OCI-LY1 (cell line): ENCODE measurements at regions not wholly inside any gene's neighbourhood (a gene's known extent, or its start where the extent isn't known, plus 50 kb on each side); places are given as distances from the start of the nearest gene placed in this dataset.

Source experiments
- H2AFZ ChIP-seq: fragments of 200-600 bp; sonication (generic), shearing (Covaris generic); 2 replicates; pipeline ENCODE4 v1.6.0; 2014; ENCODE audit warnings: antibody characterized with exemption, mild to moderate bottlenecking, low read length
- H3F3A ChIP-seq: fragments of 200-600 bp; sonication (generic), shearing (Covaris generic); 2 replicates; pipeline ENCODE4 v1.6.0; 2014; ENCODE audit warnings: mild to moderate bottlenecking, antibody characterized with exemption, low read length, moderate library complexity; ENCODE audit not compliant: insufficient read depth
- H3K27ac ChIP-seq: fragments of 200-600 bp; sonication (generic); 2 replicates; pipeline ENCODE4 v1.5.1; 2014; ENCODE audit warnings: low read length, mixed run types, mild to moderate bottlenecking, low read depth; ENCODE audit not compliant: poor library complexity, severe bottlenecking
- H3K27me3 ChIP-seq: fragments of 200-600 bp; sonication (generic); 2 replicates; pipeline ENCODE4 v1.6.0; 2014; ENCODE audit warnings: antibody characterized with exemption, mild to moderate bottlenecking, low read length, moderate library complexity; ENCODE audit not compliant: insufficient read depth
- H3K36me3 ChIP-seq: fragments of 200-600 bp; sonication (generic); 2 replicates; pipeline ENCODE4 v1.6.1; 2014; ENCODE audit warnings: mild to moderate bottlenecking, antibody characterized with exemption, low read length, moderate library complexity, mixed read lengths; ENCODE audit not compliant: insufficient read depth
- H3K4me1 ChIP-seq: fragments of 200-600 bp; sonication (generic); 2 replicates; pipeline ENCODE4 v1.5.1; 2014; ENCODE audit warnings: mild to moderate bottlenecking, low read length, moderate library complexity; ENCODE audit not compliant: insufficient read depth, severe bottlenecking
- H3K4me2 ChIP-seq: fragments of 200-600 bp; sonication (generic), shearing (Covaris generic); 2 replicates; pipeline ENCODE4 v1.6.1; 2014; ENCODE audit warnings: low read length
- H3K4me3 ChIP-seq: fragments of 200-600 bp; sonication (generic); 2 replicates; pipeline ENCODE4 v1.5.1; 2014; ENCODE audit warnings: low read length, low read depth, mild to moderate bottlenecking, mixed read lengths; ENCODE audit not compliant: poor library complexity, severe bottlenecking
- H3K79me2 ChIP-seq: fragments of 200-600 bp; shearing (Covaris generic); 2 replicates; pipeline ENCODE4 v1.6.1; 2016; ENCODE audit warnings: mixed run types, low read length, mixed read lengths; ENCODE audit not compliant: insufficient read depth
- H3K9ac ChIP-seq: fragments of 200-600 bp; sonication (generic), shearing (Covaris generic); 2 replicates; pipeline ENCODE4 v1.6.1; 2014; ENCODE audit warnings: mild to moderate bottlenecking, low read length, mixed read lengths
- H3K9me2 ChIP-seq: fragments of 200-600 bp; sonication (generic), shearing (Covaris generic); 2 replicates; pipeline ENCODE4 v1.6.1; 2014; ENCODE audit warnings: low read depth, mild to moderate bottlenecking, low read length, mixed read lengths
- H3K9me3 ChIP-seq: fragments of 200-600 bp; shearing (Covaris generic); 2 replicates; pipeline ENCODE4 v1.6.1; 2014; ENCODE audit warnings: low read length, mixed read lengths
- H4K20me1 ChIP-seq: fragments of 200-600 bp; sonication (generic), shearing (Covaris generic); 2 replicates; pipeline ENCODE4 v1.6.0; 2016; ENCODE audit warnings: mild to moderate bottlenecking, low read length; ENCODE audit not compliant: insufficient read depth
- CTCF ChIP-seq: fragments of 200-600 bp; sonication (generic), shearing (Covaris generic); IDR thresholded peaks from 2 replicates; pipeline ENCODE4 v1.5.1; 2017; ENCODE audit warnings: mild to moderate bottlenecking, antibody characterized with exemption, low read length, moderate library complexity, mixed read lengths
- EZH2 ChIP-seq: fragments of 200-600 bp; sonication (generic), shearing (Covaris generic); IDR thresholded peaks from 2 replicates; pipeline ENCODE4 v1.8.0; 2017; ENCODE audit warnings: borderline replicate concordance, mixed run types, mild to moderate bottlenecking, antibody characterized with exemption, low read length, moderate library complexity, mixed read lengths

DNA sequence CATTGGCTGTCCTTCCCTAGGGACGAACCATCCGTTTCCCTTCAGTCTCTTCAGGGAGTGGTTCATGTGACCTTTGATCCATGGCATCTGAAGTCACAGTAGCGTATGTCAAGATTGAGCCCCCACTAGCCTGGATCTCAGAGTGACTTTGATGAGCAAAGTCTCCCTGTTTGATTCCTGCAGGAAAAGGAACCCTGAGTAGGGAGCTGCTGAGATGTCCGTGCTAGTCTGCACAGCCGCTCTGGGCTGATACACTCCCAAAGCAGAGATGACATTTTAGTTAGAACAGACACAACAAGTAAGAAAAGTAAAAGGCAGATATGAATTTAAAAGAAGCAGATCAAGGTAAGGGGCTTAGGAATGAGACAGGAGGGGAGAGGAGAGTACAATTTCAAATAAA is 899.4 kb downstream of the C6orf118 start:
- TF ChIP-seq EZH2 (no peak), CTCF (no peak)
- H3K9ac ChIP-seq = no peak overlapping the region

GRCh38 chr6:164409309-164410009 is 899.9 kb downstream of the C6orf118 start:
- Histone ChIP-seq H3K4me2 (no peak overlapping the region), H3K9me3 (no peaks in the 10 kb centered on the region), H3F3A (no peaks in the 10 kb centered on the region), H3K4me1 (no peaks in the 10 kb centered on the region), H3K4me3 (no peak overlapping the region), H3K9me2 (no peaks in the 10 kb centered on the region), H2AFZ (no peak overlapping the region), H3K9ac (no peak overlapping the region), H4K20me1 (no peaks in the 10 kb centered on the region), H3K27me3 (no peaks in the 10 kb centered on the region), H3K79me2 (no peaks in the 10 kb centered on the region), H3K36me3 (no peaks in the 10 kb centered on the region), H3K27ac (no peak overlapping the region)
- no peak for TF ChIP-seq EZH2
- no peak for TF ChIP-seq CTCF

More for the DNA sequence above, 899.4 kb downstream of the C6orf118 start:
- H3K27ac ChIP-seq = no peak overlapping the region
- H3K4me1 ChIP-seq = no peaks in the 10 kb centered on the region
- H4K20me1 ChIP-seq = no peaks in the 10 kb centered on the region
- no peak overlapping the region for H3K4me3 ChIP-seq
- no peaks in the 10 kb centered on the region for H3F3A ChIP-seq
- H3K4me2 ChIP-seq = no peak overlapping the region
- H3K9me3 ChIP-seq = no peaks in the 10 kb centered on the region
- H3K79me2 ChIP-seq = no peaks in the 10 kb centered on the region
- no peaks in the 10 kb centered on the region for H3K36me3 ChIP-seq
- no peak overlapping the region for H2AFZ ChIP-seq
- H3K27me3 ChIP-seq = no peaks in the 10 kb centered on the region
- H3K9me2 ChIP-seq = no peaks in the 10 kb centered on the region

DNA sequence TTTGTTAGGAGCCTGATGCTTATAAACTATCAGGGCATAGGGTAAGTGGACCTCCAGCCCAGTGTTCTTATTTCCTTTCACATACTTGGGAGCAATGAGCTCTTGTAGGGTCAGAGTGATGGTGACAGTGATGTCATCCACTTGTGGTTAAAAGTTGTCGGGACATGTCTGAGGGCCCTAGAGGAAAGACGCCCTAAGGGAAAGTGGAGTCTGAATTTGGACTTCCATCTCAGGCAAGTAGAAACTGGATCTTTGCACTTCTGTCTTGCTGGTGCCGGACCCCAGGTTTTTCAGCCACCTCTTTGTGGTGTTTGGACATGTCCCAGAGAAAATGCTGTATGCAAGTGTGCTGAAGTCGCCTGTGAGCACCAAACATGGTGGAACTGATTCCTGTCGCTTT is 900.5 kb downstream of the C6orf118 start:
- Histone ChIP-seq H3K4me2 (no peak overlapping the region), H3K27ac (no peak overlapping the region), H3K4me3 (no peak overlapping the region), H2AFZ (no peak overlapping the region), H3K9me2 (no peaks in the 10 kb centered on the region), H3K9me3 (no peaks in the 10 kb centered on the region), H3K4me1 (no peaks in the 10 kb centered on the region), H3K9ac (no peak overlapping the region), H4K20me1 (no peaks in the 10 kb centered on the region), H3K79me2 (no peaks in the 10 kb centered on the region), H3F3A (no peaks in the 10 kb centered on the region), H3K27me3 (no peaks in the 10 kb centered on the region), H3K36me3 (no peaks in the 10 kb centered on the region)
- no peak for TF ChIP-seq CTCF
- no peak for TF ChIP-seq EZH2
